K562 (cell line): ENCODE measurements at regions not wholly inside any gene's neighbourhood (a gene's known extent, or its start where the extent isn't known, plus 50 kb on each side); places are given as distances from the start of the nearest gene placed in this dataset.

Experiments
- ESRRA ChIP-seq: fragments of 450-650 bp; IDR thresholded peaks from 2 replicates; pipeline ENCODE4 v1.6.1; 2014; ENCODE audit warnings: low read depth, mild to moderate bottlenecking, moderate library complexity, borderline replicate concordance
- ZC3H4 ChIP-seq: sonication (generic); formaldehyde crosslinking; IDR thresholded peaks from 2 replicates; pipeline ENCODE4 v1.9.0; 2021; ENCODE audit warnings: missing genetic modification reagents, borderline replicate concordance
- TF ChIP-seq, protein P1 (sequence below): fragments of 450-650 bp; IDR thresholded peaks from 2 replicates; pipeline ENCODE4 v1.6.1; 2016; ENCODE audit warnings: antibody characterized with exemption
- TF ChIP-seq, protein P2 (sequence below), 3 experiments: IDR thresholded peaks in 2 of 3; conservative IDR thresholded peaks in 1 of 3; 2 replicates each; pipeline ENCODE4 v1.5.1; 2011 to 2012; ENCODE audit warnings: low read length in 3 of 3, mild to moderate bottlenecking in 3 of 3, control low read depth in 2 of 3, improper control_type of control experiment in 1 of 3, inconsistent platforms in 1 of 3, low read depth in 1 of 3, mixed read lengths in 1 of 3, moderate library complexity in 1 of 3; ENCODE audit not compliant: insufficient read depth in 2 of 3

DNA sequence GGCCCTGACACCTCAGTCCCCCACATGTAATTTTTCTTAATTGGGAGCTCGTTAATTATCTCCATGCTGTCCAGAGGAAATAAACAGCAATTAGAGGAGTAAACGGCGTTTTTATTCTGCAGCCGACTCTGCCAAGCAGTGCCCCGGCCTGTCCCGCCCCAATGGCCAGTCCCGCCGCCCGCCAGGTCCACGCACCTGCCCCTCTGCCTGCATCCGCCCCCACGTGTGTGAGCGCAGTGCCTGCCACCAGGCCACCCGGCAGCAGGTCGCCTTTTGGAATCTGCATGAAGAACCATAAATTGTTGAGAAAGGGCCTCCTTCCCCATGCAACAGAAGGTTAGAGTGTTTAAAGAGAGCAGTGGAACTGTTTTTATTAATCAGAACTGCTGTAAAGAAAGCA lies 87.5 kb upstream of the LINGO1 start:
- TF ChIP-seq, protein P1, sequence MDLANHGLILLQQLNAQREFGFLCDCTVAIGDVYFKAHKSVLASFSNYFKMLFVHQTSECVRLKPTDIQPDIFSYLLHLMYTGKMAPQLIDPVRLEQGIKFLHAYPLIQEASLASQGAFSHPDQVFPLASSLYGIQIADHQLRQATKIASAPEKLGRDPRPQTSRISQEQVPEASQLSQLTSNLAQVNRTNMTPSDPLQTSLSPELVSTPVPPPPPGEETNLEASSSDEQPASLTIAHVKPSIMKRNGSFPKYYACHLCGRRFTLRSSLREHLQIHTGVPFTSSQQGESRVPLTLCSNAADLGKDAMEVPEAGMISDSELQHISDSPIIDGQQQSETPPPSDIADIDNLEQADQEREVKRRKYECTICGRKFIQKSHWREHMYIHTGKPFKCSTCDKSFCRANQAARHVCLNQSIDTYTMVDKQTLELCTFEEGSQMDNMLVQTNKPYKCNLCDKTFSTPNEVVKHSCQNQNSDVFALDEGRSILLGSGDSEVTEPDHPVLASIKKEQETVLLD, result no peak
- TF ChIP-seq ZC3H4 (CRISPR knock-in tag) (no peak), ESRRA (no peak)
- TF ChIP-seq, protein P2, sequence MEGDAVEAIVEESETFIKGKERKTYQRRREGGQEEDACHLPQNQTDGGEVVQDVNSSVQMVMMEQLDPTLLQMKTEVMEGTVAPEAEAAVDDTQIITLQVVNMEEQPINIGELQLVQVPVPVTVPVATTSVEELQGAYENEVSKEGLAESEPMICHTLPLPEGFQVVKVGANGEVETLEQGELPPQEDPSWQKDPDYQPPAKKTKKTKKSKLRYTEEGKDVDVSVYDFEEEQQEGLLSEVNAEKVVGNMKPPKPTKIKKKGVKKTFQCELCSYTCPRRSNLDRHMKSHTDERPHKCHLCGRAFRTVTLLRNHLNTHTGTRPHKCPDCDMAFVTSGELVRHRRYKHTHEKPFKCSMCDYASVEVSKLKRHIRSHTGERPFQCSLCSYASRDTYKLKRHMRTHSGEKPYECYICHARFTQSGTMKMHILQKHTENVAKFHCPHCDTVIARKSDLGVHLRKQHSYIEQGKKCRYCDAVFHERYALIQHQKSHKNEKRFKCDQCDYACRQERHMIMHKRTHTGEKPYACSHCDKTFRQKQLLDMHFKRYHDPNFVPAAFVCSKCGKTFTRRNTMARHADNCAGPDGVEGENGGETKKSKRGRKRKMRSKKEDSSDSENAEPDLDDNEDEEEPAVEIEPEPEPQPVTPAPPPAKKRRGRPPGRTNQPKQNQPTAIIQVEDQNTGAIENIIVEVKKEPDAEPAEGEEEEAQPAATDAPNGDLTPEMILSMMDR (IDR thresholded peaks at IDR 0.05 in 2 of 3, conservative IDR thresholded peaks at IDR 0.05 in 1 of 3; ENCODE audit: insufficient read depth in 2 of 3, low read depth in 1 of 3, low read length in 3 of 3), result no peak
